H1 (cell line): ENCODE measurements at regions not wholly inside any gene's neighbourhood (a gene's known extent, or its start where the extent isn't known, plus 50 kb on each side); places are given as distances from the start of the nearest gene placed in this dataset.

Source experiments
- CTCF ChIA-PET: fragments of 300-600 bp; sonication (Branson Sonifier 250); formaldehyde crosslinking; loops from one replicate; lab custom pipeline; 2021; ENCODE audit not compliant: partially characterized antibody; lab: Charles Lee
- POLR2A ChIA-PET: fragments of 300-600 bp; sonication (Branson Sonifier 250); formaldehyde crosslinking; loops from one replicate; lab custom pipeline; 2021; ENCODE audit warnings: inconsistent platforms; ENCODE audit not compliant: partially characterized antibody; lab: Charles Lee
- DNase-seq, 2 experiments: peaks; one replicate each; pipeline versions ENCODE4 v3.0.0 to v3.0.0-alpha.2; 2010 to 2022; ENCODE audit warnings: low spot score in 2 of 2, low read depth in 1 of 2, mixed read lengths in 1 of 2
- FAIRE-seq: peaks from 2 replicates; lab custom pipeline; 2011; peaks lifted over from hg19 to GRCh38; lab: Jason Lieb, UNC
- H2AFZ ChIP-seq: 2 replicates; pipeline ENCODE4 v1.8.1; 2012; ENCODE audit warnings: low read length, inconsistent platforms
- H2AK5ac ChIP-seq: 2 replicates; pipeline ENCODE4 v1.6.1; 2013; ENCODE audit warnings: low read depth, low read length
- H2BK120ac ChIP-seq: replicated peaks from 2 replicates; pipeline ENCODE3; 2013; ENCODE audit warnings: low read depth, low read length, inconsistent platforms
- H2BK12ac ChIP-seq: 2 replicates; pipeline ENCODE4 v1.6.1; 2013; ENCODE audit warnings: low read depth, low read length
- H2BK15ac ChIP-seq: 2 replicates; pipeline ENCODE4 v1.6.1; 2013; ENCODE audit warnings: low read length
- H2BK20ac ChIP-seq: 2 replicates; pipeline ENCODE4 v1.6.1; 2013; ENCODE audit warnings: low read length
- H2BK5ac ChIP-seq: 2 replicates; pipeline ENCODE4 v1.6.1; 2013; ENCODE audit warnings: low read depth, low read length
- H3K14ac ChIP-seq: 2 replicates; pipeline ENCODE4 v1.6.1; 2013; ENCODE audit warnings: inconsistent platforms; ENCODE audit not compliant: insufficient read length
- H3K18ac ChIP-seq: 2 replicates; pipeline ENCODE4 v1.6.1; 2013; ENCODE audit warnings: low read length; ENCODE audit errors: extremely low read depth
- H3K23ac ChIP-seq: 2 replicates; pipeline ENCODE4 v1.6.1; 2013; ENCODE audit warnings: inconsistent platforms; ENCODE audit not compliant: insufficient read length
- H3K23me2 ChIP-seq: 2 replicates; pipeline ENCODE4 v1.6.1; 2013; ENCODE audit warnings: low read depth, low read length
- H3K27ac ChIP-seq: 2 replicates; pipeline ENCODE4 v1.6.1; 2011; ENCODE audit warnings: low read depth, low read length, inconsistent platforms
- H3K27me3 ChIP-seq, 4 experiments: replicated peaks in 1 of 4; 1 replicate in 1 of 4; 2 replicates in 3 of 4; pipeline versions ENCODE4 v1.6.1 to v1.8.1; 2011 to 2013; ENCODE audit warnings: low read length in 3 of 4, mild to moderate bottlenecking in 3 of 4, inconsistent platforms in 2 of 4, mixed read lengths in 2 of 4, moderate library complexity in 1 of 4; ENCODE audit not compliant: control insufficient read depth in 3 of 4, insufficient read depth in 3 of 4; ENCODE audit errors: extremely low read depth in 1 of 4
- H3K36me3 ChIP-seq, 4 experiments: 2 replicates each; pipeline versions ENCODE4 v1.6.1 to v1.8.1; 2011 to 2013; ENCODE audit warnings: mild to moderate bottlenecking in 4 of 4, low read length in 3 of 4, moderate library complexity in 2 of 4, control low read depth in 1 of 4, inconsistent platforms in 1 of 4; ENCODE audit not compliant: insufficient read depth in 4 of 4, control insufficient read depth in 2 of 4
- H3K4ac ChIP-seq: replicated peaks from 2 replicates; pipeline ENCODE3; 2013; ENCODE audit warnings: low read length, low read depth, mixed read lengths, inconsistent platforms; ENCODE audit not compliant: insufficient read length
- H3K4me1 ChIP-seq, 4 experiments: replicated peaks in 1 of 4; 1 replicate in 1 of 4; 2 replicates in 3 of 4; pipeline versions ENCODE4 v1.6.1 to v1.8.1; 2011 to 2013; ENCODE audit warnings: low read length in 3 of 4, inconsistent platforms in 2 of 4, mixed read lengths in 1 of 4; ENCODE audit not compliant: insufficient read depth in 4 of 4, control insufficient read depth in 3 of 4
- H3K4me2 ChIP-seq, 2 experiments: 2 replicates each; pipeline versions ENCODE4 v1.6.1 to v1.8.1; 2011 to 2013; ENCODE audit warnings: low read depth in 2 of 2, low read length in 2 of 2, control low read depth in 1 of 2, inconsistent platforms in 1 of 2, mild to moderate bottlenecking in 1 of 2; ENCODE audit not compliant: insufficient read depth in 1 of 2
- H3K4me3 ChIP-seq, 4 experiments: fragments of 200-600, 300-600 bp in 1 of 4; sonication (generic), shearing (Covaris generic), sonication (Bioruptor Twin) in 1 of 4; 2 replicates each; pipeline versions ENCODE4 v1.5.1 to v1.8.1; 2011 to 2016; ENCODE audit warnings: low read length in 4 of 4, low read depth in 3 of 4, control low read depth in 2 of 4, inconsistent platforms in 2 of 4, mild to moderate bottlenecking in 2 of 4, mixed read lengths in 1 of 4, moderate library complexity in 1 of 4; ENCODE audit not compliant: insufficient read depth in 2 of 4; ENCODE audit errors: extremely low read depth in 1 of 4
- H3K56ac ChIP-seq: replicated peaks from 2 replicates; pipeline ENCODE3; 2013; ENCODE audit warnings: low read depth, mild to moderate bottlenecking, mixed read lengths, low read length, inconsistent platforms; ENCODE audit not compliant: insufficient read length
- H3K79me1 ChIP-seq: 2 replicates; pipeline ENCODE4 v1.6.1; 2013; ENCODE audit warnings: low read depth, low read length, control low read depth
- H3K79me2 ChIP-seq, 2 experiments: 2 replicates each; pipeline versions ENCODE4 v1.6.1 to v1.8.1; 2012 to 2013; ENCODE audit warnings: low read length in 2 of 2, mild to moderate bottlenecking in 2 of 2, inconsistent platforms in 1 of 2; ENCODE audit not compliant: insufficient read depth in 2 of 2, control insufficient read depth in 1 of 2
- H3K9ac ChIP-seq, 4 experiments: replicated peaks in 1 of 4; 1 replicate in 1 of 4; 2 replicates in 3 of 4; pipeline versions ENCODE4 v1.6.1 to v1.8.1; 2011 to 2013; ENCODE audit warnings: low read depth in 3 of 4, low read length in 3 of 4, control low read depth in 2 of 4, mild to moderate bottlenecking in 2 of 4, moderate library complexity in 2 of 4, inconsistent platforms in 1 of 4; ENCODE audit errors: extremely low read depth in 1 of 4
- H3K9me3 ChIP-seq, 2 experiments: 2 replicates each; pipeline versions ENCODE4 v1.6.1 to v1.8.1; 2012 to 2013; ENCODE audit warnings: mild to moderate bottlenecking in 2 of 2, moderate library complexity in 2 of 2, control low read depth in 1 of 2, inconsistent platforms in 1 of 2, low read depth in 1 of 2, low read length in 1 of 2, mixed read lengths in 1 of 2; ENCODE audit not compliant: insufficient read depth in 2 of 2
- H4K20me1 ChIP-seq, 2 experiments: replicated peaks in 1 of 2; 2 replicates each; pipeline versions ENCODE3 to v1.8.1; 2011 to 2013; ENCODE audit warnings: inconsistent platforms in 2 of 2, low read length in 2 of 2, mild to moderate bottlenecking in 1 of 2; ENCODE audit not compliant: insufficient read depth in 2 of 2, control insufficient read depth in 1 of 2
- H4K5ac ChIP-seq: 2 replicates; pipeline ENCODE4 v1.6.1; 2013; ENCODE audit warnings: low read length, low read depth, mixed read lengths, inconsistent platforms; ENCODE audit not compliant: insufficient read length
- H4K8ac ChIP-seq: 2 replicates; pipeline ENCODE4 v1.8.0; 2013; ENCODE audit warnings: mild to moderate bottlenecking, moderate library complexity, low read length, inconsistent platforms; ENCODE audit not compliant: insufficient read depth; ENCODE audit errors: extremely low read depth
- H4K91ac ChIP-seq: replicated peaks from 2 replicates; pipeline ENCODE3; 2013; ENCODE audit warnings: low read length, mixed read lengths, inconsistent platforms; ENCODE audit not compliant: insufficient read length
- BCL11A ChIP-seq, 2 experiments: IDR thresholded peaks; one replicate each; pipeline ENCODE4 v1.6.1; 2011; ENCODE audit warnings: low read depth in 2 of 2, low read length in 2 of 2, mild to moderate bottlenecking in 2 of 2
- CHD1 ChIP-seq: IDR thresholded peaks from 2 replicates; pipeline ENCODE4 v1.6.1; 2012; ENCODE audit warnings: low read depth, low read length, improper control_type of control experiment
- JUN ChIP-seq: IDR thresholded peaks from 2 replicates; pipeline ENCODE4 v1.6.1; 2011; ENCODE audit warnings: low read depth, mild to moderate bottlenecking, improper control_type of control experiment, low read length
- KDM1A ChIP-seq: fragments of 200-600, 300-600 bp; sonication (generic); IDR thresholded peaks from 2 replicates; pipeline ENCODE4 v1.7.1; 2016; ENCODE audit warnings: mild to moderate bottlenecking, low read length, borderline replicate concordance
- NANOG ChIP-seq: IDR thresholded peaks from 2 replicates; pipeline ENCODE4 v1.6.1; 2011; ENCODE audit warnings: low read length, low read depth, mild to moderate bottlenecking, inconsistent platforms; ENCODE audit not compliant: insufficient read depth, poor library complexity, severe bottlenecking
- POLR2A ChIP-seq, 2 experiments: IDR thresholded peaks; 1 replicate in 1 of 2; 2 replicates in 1 of 2; pipeline ENCODE4 v1.6.1; 2011; ENCODE audit warnings: low read depth in 2 of 2, low read length in 2 of 2, mild to moderate bottlenecking in 2 of 2; ENCODE audit errors: control extremely low read depth in 1 of 2
- POU5F1 ChIP-seq: IDR thresholded peaks from 2 replicates; pipeline ENCODE4 v1.6.1; 2011; ENCODE audit warnings: low read depth, mild to moderate bottlenecking, low read length, moderate library complexity
- SUZ12 ChIP-seq: fragments of 200-600 bp; sonication (generic); IDR thresholded peaks from 2 replicates; pipeline ENCODE4 v1.6.1; 2012; ENCODE audit warnings: mild to moderate bottlenecking, inconsistent platforms, low read length, moderate library complexity, mixed read lengths
- TAF1 ChIP-seq: IDR thresholded peaks from 2 replicates; pipeline ENCODE4 v1.6.1; 2011; ENCODE audit warnings: mild to moderate bottlenecking, low read depth, low read length
- TBP ChIP-seq: IDR thresholded peaks from 2 replicates; pipeline ENCODE4 v1.6.1; 2011; ENCODE audit warnings: low read depth, low read length, improper control_type of control experiment
- WGBS, 2 experiments: shearing (Covaris generic) in 1 of 2; methylation state at CpG; one replicate each; pipeline versions ENCODE4 v1.1.6 to v1.1.7; 2013 to 2015; ENCODE audit warnings: low lambda C conversion rate in 2 of 2, mixed read lengths in 2 of 2, inconsistent platforms in 1 of 2, low coverage in 1 of 2, missing lambda C conversion rate in 1 of 2; ENCODE audit not compliant: insufficient replicate concordance in 2 of 2, insufficient coverage in 1 of 2, insufficient read length in 1 of 2; ENCODE audit errors: extremely low coverage in 1 of 2, missing lambda C conversion rate in 1 of 2; 5-methylcytosine and 5-hydroxymethylcytosine counted together
- TF ChIP-seq, protein P1 (sequence below): IDR thresholded peaks from 2 replicates; pipeline ENCODE4 v1.6.1; 2012; ENCODE audit warnings: inconsistent platforms
- TF ChIP-seq, protein P2 (sequence below): IDR thresholded peaks from 2 replicates; pipeline ENCODE4 v1.6.1; 2012; ENCODE audit warnings: inconsistent platforms

DNA sequence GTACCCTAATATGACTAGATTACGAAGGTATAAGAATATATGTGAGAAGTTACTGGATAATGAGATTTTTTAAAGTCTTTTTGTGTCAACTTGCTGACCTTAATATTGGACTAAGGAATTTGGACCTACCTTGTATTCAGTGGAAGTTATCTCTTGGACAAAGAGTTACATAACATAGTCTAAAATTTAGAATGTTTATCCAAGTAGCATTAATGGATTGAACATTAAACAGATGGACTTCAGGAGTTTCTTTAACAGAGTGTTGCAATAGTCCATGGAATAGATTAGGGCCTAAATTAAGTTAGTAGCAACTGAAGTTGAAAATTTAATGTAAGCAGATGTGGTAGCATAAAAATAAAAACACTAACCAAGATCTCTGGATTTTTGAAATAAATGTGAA is 266.4 kb downstream of the PYDC2 start:
- no peak overlapping the region for H4K8ac ChIP-seq
- no peak overlapping the region for H2BK5ac ChIP-seq
- WGBS, 2 experiments, result 86% methylated on average over 1 of the region's 1 CpG; no CpG with 5 or more reads in 1 of the 2 experiments
- H3K9me3 ChIP-seq, result no peaks in the 10 kb centered on the region
- POLR2A ChIA-PET, result no interaction called here
- no peaks in the 10 kb centered on the region for H3K4me1 ChIP-seq
- H3K27ac ChIP-seq, result no peak overlapping the region
- TF ChIP-seq POU5F1, result no peak
- no peak for TF ChIP-seq POLR2A (IDR thresholded peaks at IDR 0.05; ENCODE audit: control extremely low read depth in 1 of 2, low read depth in 2 of 2, low read length in 2 of 2)
- TF ChIP-seq SUZ12, result no peak
- no peak for TF ChIP-seq NANOG
- TF ChIP-seq, protein P1, sequence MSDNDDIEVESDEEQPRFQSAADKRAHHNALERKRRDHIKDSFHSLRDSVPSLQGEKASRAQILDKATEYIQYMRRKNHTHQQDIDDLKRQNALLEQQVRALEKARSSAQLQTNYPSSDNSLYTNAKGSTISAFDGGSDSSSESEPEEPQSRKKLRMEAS, result no peak
- no peak for TF ChIP-seq BCL11A (IDR thresholded peaks at IDR 0.05; ENCODE audit: low read depth in 2 of 2, low read length in 2 of 2)
- TF ChIP-seq KDM1A, result no peak
- TF ChIP-seq TBP, result no peak
- TF ChIP-seq TAF1, result no peak
- no peak for TF ChIP-seq JUN
- TF ChIP-seq, protein P2, sequence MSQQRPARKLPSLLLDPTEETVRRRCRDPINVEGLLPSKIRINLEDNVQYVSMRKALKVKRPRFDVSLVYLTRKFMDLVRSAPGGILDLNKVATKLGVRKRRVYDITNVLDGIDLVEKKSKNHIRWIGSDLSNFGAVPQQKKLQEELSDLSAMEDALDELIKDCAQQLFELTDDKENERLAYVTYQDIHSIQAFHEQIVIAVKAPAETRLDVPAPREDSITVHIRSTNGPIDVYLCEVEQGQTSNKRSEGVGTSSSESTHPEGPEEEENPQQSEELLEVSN, result no peak
- TF ChIP-seq CHD1, result no peak
- no peaks in the 10 kb centered on the region for H3K79me2 ChIP-seq
- H3K14ac ChIP-seq, result no peak overlapping the region
- H4K5ac ChIP-seq, result no peak overlapping the region
- no peak overlapping the region for H3K23ac ChIP-seq
- no peaks in the 10 kb centered on the region for H3K27me3 ChIP-seq
- no peak overlapping the region for H4K91ac ChIP-seq
- H3K4me3 ChIP-seq, result no peak overlapping the region
- H3K36me3 ChIP-seq, result no peaks in the 10 kb centered on the region
- no peak overlapping the region for H2BK120ac ChIP-seq
- no peak overlapping the region for H2AFZ ChIP-seq
- H2BK12ac ChIP-seq, result no peak overlapping the region
- H3K56ac ChIP-seq, result no peak overlapping the region
- H2AK5ac ChIP-seq, result no peak overlapping the region
- no peaks in the 10 kb centered on the region for H3K23me2 ChIP-seq
- H3K4me2 ChIP-seq, result no peak overlapping the region
- no peak overlapping the region for H3K9ac ChIP-seq
- H3K18ac ChIP-seq, result no peak overlapping the region
- H2BK20ac ChIP-seq, result no peak overlapping the region
- DNase-seq, result no peak
- FAIRE-seq, result no peak
- CTCF ChIA-PET, result no interaction called here
- no peaks in the 10 kb centered on the region for H3K79me1 ChIP-seq
- H2BK15ac ChIP-seq, result no peak overlapping the region
- H3K4ac ChIP-seq, result no peak overlapping the region
- H4K20me1 ChIP-seq, result no peaks in the 10 kb centered on the region
